Vagina (tissue), 2 donors: ENCODE measurements at regions not wholly inside any gene's neighbourhood (a gene's known extent, or its start where the extent isn't known, plus 50 kb on each side); places are given as distances from the start of the nearest gene placed in this dataset.
"Not testable (repeated sequence)": the region's sequence is repeated elsewhere in the genome, so short reads cannot be mapped to it uniquely, and the experiment has no call there.

Experiments
- DNase-seq, 2 donors: peaks; one replicate each; pipeline ENCODE4 v3.0.0-alpha.2; 2017; ENCODE audit errors: extremely low spot score in 2 of 2
- H3K27ac ChIP-seq: fragments of 200-600 bp; sonication (generic); one replicate; pipeline ENCODE4 v1.5.1; 2019
- H3K27me3 ChIP-seq: fragments of 200-600 bp; sonication (generic); one replicate; pipeline ENCODE4 v1.5.1; 2019
- H3K36me3 ChIP-seq, 2 donors: fragments of 200-600 bp; sonication (generic); one replicate each; pipeline ENCODE4 v1.5.1; 2017 to 2019
- H3K4me1 ChIP-seq: fragments of 200-600 bp; sonication (generic); one replicate; pipeline ENCODE4 v1.5.1; 2019
- H3K4me3 ChIP-seq, 2 donors: fragments of 200-600 bp; sonication (generic); 1 replicate in 1 of 2; 2 replicates in 1 of 2; pipeline ENCODE4 v1.5.1; 2016 to 2019
- H3K9me3 ChIP-seq: fragments of 200-600 bp; sonication (generic); one replicate; pipeline ENCODE4 v1.5.1; 2019
- CTCF ChIP-seq, 3 experiments: fragments of 450-650 bp in 2 of 3; fragments of 200-600 bp in 1 of 3; sonication (generic) in 1 of 3; IDR thresholded peaks; one replicate each; pipeline ENCODE4 v1.5.1; 2017 to 2019; ENCODE audit warnings: antibody characterized with exemption in 3 of 3, mild to moderate bottlenecking in 2 of 3, moderate library complexity in 2 of 3
- POLR2A ChIP-seq, 2 donors: fragments of 450-650 bp; IDR thresholded peaks; one replicate each; pipeline ENCODE4 v1.6.1; 2017; ENCODE audit warnings: antibody characterized with exemption in 2 of 2, mild to moderate bottlenecking in 2 of 2, moderate library complexity in 2 of 2
- POLR2AphosphoS5 ChIP-seq, 2 donors: sonication (generic); formaldehyde crosslinking; IDR thresholded peaks; one replicate each; pipeline ENCODE4 v1.9.0; 2017; ENCODE audit warnings: antibody characterized with exemption in 2 of 2, mild to moderate bottlenecking in 2 of 2, low read depth in 1 of 2; ENCODE audit not compliant: insufficient read depth in 1 of 2
- intact Hi-C: fragments of 100-400 bp; cut with DNase I; formaldehyde crosslinking; loops from one replicate; pipeline ENCODE4 v1.15.1; 2023

GRCh38 chr2:191501561-191502168 lies 176.3 kb upstream of the NABP1 start:
- H3K9me3 ChIP-seq: no peaks in the 10 kb centered on the region
- H3K4me3 ChIP-seq: no peak overlapping the region
- H3K27me3 ChIP-seq: no peaks in the 10 kb centered on the region
- no peak for DNase-seq
- TF ChIP-seq POLR2A (IDR thresholded peaks at IDR 0.05) (no peak), CTCF (IDR thresholded peaks at IDR 0.05) (peak in 2 of 3 experiments; percentile 45 to 50), POLR2AphosphoS5 (IDR thresholded peaks at IDR 0.05; ENCODE audit: insufficient read depth in 1 of 2, low read depth in 1 of 2) (no peak)
- H3K4me1 ChIP-seq: peaks cover 13% of the 10 kb centered on the region
- intact Hi-C loops: loop anchor here (5.0 kb wide), 1 partner anchor 269 kb away; no protein-coding TSS in a partner anchor
- no peaks in the 10 kb centered on the region for H3K36me3 ChIP-seq
- peak overlapping the region; percentile 16 for H3K27ac ChIP-seq

- Histone ChIP-seq H3K27ac (no peak overlapping the region), H3K36me3 (no peaks in the 10 kb centered on the region), H3K27me3 (no peaks in the 10 kb centered on the region), H3K4me1 (no peaks in the 10 kb centered on the region), H3K4me3 (no peak overlapping the region), H3K9me3 (no peaks in the 10 kb centered on the region)
- no peak for DNase-seq
- TF ChIP-seq CTCF (IDR thresholded peaks at IDR 0.05): no peak
- no peak for TF ChIP-seq POLR2A (IDR thresholded peaks at IDR 0.05)
- no peak for TF ChIP-seq POLR2AphosphoS5 (IDR thresholded peaks at IDR 0.05; ENCODE audit: insufficient read depth in 1 of 2, low read depth in 1 of 2)
- intact Hi-C loops: no loop called here
These were observed 171.4 kb upstream of the NABP1 start for GRCh38 chr2:191506515-191506914.

GRCh38 chr2:191507252-191507853 lies 170.6 kb upstream of the NABP1 start:
- H3K27me3 ChIP-seq, H3K4me3 ChIP-seq, H3K4me1 ChIP-seq, intact Hi-C loops, DNase-seq, H3K27ac ChIP-seq, H3K9me3 ChIP-seq, H3K36me3 ChIP-seq: not testable (repeated sequence)

- no peak overlapping the region for H3K27ac ChIP-seq
- intact Hi-C loops: no loop called here
- no peaks in the 10 kb centered on the region for H3K27me3 ChIP-seq
- H3K36me3 ChIP-seq: no peaks in the 10 kb centered on the region
- H3K4me3 ChIP-seq: no peak overlapping the region
- no peak for TF ChIP-seq POLR2AphosphoS5 (IDR thresholded peaks at IDR 0.05; ENCODE audit: insufficient read depth in 1 of 2, low read depth in 1 of 2)
- TF ChIP-seq CTCF (IDR thresholded peaks at IDR 0.05): no peak
- H3K4me1 ChIP-seq: no peaks in the 10 kb centered on the region
- no peaks in the 10 kb centered on the region for H3K9me3 ChIP-seq
- no peak for DNase-seq
These were observed 169.2 kb upstream of the NABP1 start for GRCh38 chr2:191508738-191509137.

GRCh38 chr2:191512216-191512835 lies 165.6 kb upstream of the NABP1 start:
- Histone ChIP-seq H3K36me3 (no peaks in the 10 kb centered on the region), H3K4me1 (no peaks in the 10 kb centered on the region), H3K27ac (no peak overlapping the region), H3K4me3 (no peak overlapping the region), H3K9me3 (no peaks in the 10 kb centered on the region), H3K27me3 (no peaks in the 10 kb centered on the region)
- TF ChIP-seq POLR2A (IDR thresholded peaks at IDR 0.05) (no peak), CTCF (IDR thresholded peaks at IDR 0.05) (no peak), POLR2AphosphoS5 (IDR thresholded peaks at IDR 0.05; ENCODE audit: insufficient read depth in 1 of 2, low read depth in 1 of 2) (no peak)
- no peak for DNase-seq
- intact Hi-C loops: no loop called here
